ENCODE measurements at regions not wholly inside any gene's neighbourhood (a gene's known extent, or its start where the extent isn't known, plus 50 kb on each side); places are given as distances from the start of the nearest gene placed in this dataset.

- TF ChIP-seq EZH2 (IDR thresholded peaks at IDR 0.05; ENCODE audit: insufficient read depth, poor library complexity, severe bottlenecking) (no peak), EZH2phosphoT487 (IDR thresholded peaks at IDR 0.05; ENCODE audit: insufficient read depth, low read depth) (no peak)
These were observed 1216.2 kb downstream of the ROBO2 start for GRCh38 chr3:78256123-78256522.

All from GM23248 (cell line).